MM.1S (cell line): ENCODE measurements at regions not wholly inside any gene's neighbourhood (a gene's known extent, or its start where the extent isn't known, plus 50 kb on each side); places are given as distances from the start of the nearest gene placed in this dataset.

Source experiments
- EZH2 ChIP-seq: fragments of 300-600 bp; sonication (generic); optimal IDR thresholded peaks from 2 replicates; pipeline ENCODE3; 2017; ENCODE audit warnings: low read depth, mild to moderate bottlenecking, antibody characterized with exemption, low read length, mixed read lengths
- EZH2phosphoT487 ChIP-seq: fragments of 300-600 bp; sonication (generic); IDR thresholded peaks from 2 replicates; pipeline ENCODE4 v1.6.1; 2018; ENCODE audit warnings: antibody characterized with exemption, low read length
- TF ChIP-seq, protein P1 (sequence below): fragments of 300-600 bp; sonication (generic); IDR thresholded peaks from 2 replicates; pipeline ENCODE4 v1.5.1; 2016; ENCODE audit warnings: antibody characterized with exemption, low read length, mixed read lengths

DNA sequence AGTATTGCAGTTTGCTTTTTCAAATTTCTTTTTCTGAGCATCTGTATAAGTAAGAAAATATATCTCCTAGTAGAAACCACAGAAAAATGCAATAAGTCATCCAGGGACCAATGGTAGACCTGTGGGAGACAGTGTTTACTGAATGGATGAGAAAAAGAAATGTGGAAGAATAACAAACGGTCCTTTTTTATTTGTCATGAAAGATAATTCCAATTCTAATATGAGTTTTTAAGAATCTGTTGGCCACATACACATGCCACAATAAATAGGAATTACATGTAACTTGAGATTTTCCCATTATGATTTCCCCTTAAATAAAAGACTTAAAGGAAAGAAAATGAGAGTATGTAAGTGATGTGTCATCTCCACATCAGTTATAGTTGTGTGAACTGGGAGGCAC is 107.7 kb upstream of the RAB27B start:
- TF ChIP-seq, protein P1, sequence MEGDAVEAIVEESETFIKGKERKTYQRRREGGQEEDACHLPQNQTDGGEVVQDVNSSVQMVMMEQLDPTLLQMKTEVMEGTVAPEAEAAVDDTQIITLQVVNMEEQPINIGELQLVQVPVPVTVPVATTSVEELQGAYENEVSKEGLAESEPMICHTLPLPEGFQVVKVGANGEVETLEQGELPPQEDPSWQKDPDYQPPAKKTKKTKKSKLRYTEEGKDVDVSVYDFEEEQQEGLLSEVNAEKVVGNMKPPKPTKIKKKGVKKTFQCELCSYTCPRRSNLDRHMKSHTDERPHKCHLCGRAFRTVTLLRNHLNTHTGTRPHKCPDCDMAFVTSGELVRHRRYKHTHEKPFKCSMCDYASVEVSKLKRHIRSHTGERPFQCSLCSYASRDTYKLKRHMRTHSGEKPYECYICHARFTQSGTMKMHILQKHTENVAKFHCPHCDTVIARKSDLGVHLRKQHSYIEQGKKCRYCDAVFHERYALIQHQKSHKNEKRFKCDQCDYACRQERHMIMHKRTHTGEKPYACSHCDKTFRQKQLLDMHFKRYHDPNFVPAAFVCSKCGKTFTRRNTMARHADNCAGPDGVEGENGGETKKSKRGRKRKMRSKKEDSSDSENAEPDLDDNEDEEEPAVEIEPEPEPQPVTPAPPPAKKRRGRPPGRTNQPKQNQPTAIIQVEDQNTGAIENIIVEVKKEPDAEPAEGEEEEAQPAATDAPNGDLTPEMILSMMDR, result no peak
- no peak for TF ChIP-seq EZH2phosphoT487
- no peak for TF ChIP-seq EZH2
